Stimulated activated CD8-positive, alpha-beta memory T cell treated with anti-CD3 and anti-CD28 coated beads, Interleukin-4, amount 100 ng/mL, for 24 hours (primary cell): ENCODE measurements at regions not wholly inside any gene's neighbourhood (a gene's known extent, or its start where the extent isn't known, plus 50 kb on each side); places are given as distances from the start of the nearest gene placed in this dataset.

ENCODE experiments used
- DNase-seq: peaks from one replicate; pipeline ENCODE4 v3.0.0-alpha.2; 2020; ENCODE audit warnings: low read depth

GRCh38 chr15:93239591-93239990 is 150.6 kb upstream of the RGMA start:
- no peak for DNase-seq

DNA sequence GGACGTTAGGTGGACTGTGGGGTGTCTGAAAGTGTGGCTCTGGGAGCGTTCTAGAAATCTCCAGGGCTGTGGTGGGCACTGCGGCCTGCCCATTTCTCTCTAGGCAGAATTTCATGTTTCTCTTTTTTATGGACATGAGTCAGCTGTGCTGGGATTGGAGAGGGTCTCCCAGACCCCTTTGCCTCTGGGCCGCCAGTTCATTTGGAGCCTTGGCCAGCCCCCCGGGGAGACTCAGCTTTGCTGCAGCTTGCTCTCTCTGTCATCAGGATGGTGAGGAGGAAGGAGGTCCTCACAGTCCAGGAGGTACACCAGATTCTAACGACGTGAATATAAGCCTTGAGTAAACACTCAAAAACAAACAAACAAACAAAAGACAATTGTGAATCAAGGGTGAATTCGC is 149.6 kb upstream of the RGMA start:
- no peak for DNase-seq

GRCh38 chr15:93235926-93236780 is 147.1 kb upstream of the RGMA start:
- DNase-seq = no peak

- DNase-seq = no peak
These were observed 146.3 kb upstream of the RGMA start for GRCh38 chr15:93235269-93235668.

GRCh38 chr15:93233710-93234109 is 144.7 kb upstream of the RGMA start:
- DNase-seq = no peak

DNA sequence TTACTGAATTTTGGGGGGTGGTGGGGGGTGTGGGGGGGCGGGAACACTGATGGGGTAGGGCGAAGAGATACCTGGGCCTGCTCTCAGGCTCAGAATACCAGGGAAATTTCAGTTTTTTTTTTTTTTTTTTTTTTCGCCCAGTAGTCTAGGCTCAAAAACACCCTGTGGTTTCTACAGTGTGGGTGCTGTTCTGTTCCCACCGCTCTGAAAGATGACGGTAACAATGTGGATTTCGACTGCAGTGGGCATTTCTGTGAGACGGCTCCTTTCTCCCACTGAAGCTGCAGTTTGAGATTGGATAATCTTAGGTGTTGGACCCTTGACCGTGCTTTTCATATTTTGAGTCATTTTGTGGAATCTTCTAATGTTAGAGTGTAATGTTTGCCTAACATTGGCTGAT is 143.8 kb upstream of the RGMA start:
- DNase-seq = no peak

DNA sequence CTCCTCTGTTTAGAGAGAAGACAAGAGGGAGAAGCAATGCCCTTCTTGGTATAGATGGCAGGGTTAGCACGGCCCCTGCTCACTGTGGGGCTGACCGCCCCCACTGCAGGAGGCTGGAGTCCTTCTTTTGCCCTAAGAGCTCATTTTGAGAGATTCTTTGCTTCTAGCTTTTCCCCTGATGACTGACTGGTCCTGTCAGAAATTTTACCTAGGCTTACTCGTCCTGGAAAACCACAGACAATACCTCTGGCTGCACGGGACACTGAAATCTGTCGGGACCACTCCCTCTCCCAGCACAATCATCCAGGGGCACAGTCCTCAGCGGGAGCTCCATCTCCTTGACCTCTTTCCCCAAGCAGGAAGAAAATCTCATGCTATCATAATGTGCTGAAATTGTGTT is 143.0 kb upstream of the RGMA start:
- DNase-seq = no peak

DNA sequence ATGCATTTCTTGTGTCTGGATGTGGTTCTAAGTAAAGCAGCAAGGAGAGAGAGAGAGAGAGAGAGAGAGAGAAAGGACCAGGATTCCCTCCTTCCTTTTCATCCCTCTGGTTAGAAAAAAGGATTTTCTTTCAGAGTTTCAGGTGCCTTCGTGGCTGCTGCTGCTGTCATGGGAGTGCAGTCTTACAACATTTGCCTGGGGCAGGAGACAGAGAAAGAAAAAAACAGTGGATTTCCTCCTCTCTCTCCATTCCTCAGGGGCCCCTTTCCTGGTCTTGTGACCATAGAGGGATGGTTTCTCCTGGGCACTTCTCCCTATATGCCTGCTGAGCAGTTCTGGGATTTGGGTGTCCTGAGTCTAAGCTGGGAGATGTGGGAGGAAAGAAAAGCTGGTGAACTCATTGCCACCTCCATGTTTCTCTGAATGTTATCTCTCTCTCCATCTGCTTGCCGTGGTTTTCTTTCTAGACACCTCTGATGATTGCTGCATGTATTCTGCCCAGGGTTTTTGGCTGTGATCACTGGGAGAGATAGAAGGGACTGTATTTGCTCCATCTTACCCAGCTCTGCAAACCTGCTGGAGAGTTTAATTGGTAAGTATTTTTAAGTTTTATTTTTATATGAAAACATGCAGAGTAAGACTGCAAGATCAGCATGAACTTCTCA is 142.4 kb upstream of the RGMA start:
- no peak for DNase-seq

- no peak for DNase-seq
These were observed 139.5 kb upstream of the RGMA start for GRCh38 chr15:93228546-93228945.

GRCh38 chr15:93223803-93224202 is 134.8 kb upstream of the RGMA start:
- no peak for DNase-seq

- DNase-seq = no peak
These were observed 132.7 kb upstream of the RGMA start for GRCh38 chr15:93221759-93222158.

DNA sequence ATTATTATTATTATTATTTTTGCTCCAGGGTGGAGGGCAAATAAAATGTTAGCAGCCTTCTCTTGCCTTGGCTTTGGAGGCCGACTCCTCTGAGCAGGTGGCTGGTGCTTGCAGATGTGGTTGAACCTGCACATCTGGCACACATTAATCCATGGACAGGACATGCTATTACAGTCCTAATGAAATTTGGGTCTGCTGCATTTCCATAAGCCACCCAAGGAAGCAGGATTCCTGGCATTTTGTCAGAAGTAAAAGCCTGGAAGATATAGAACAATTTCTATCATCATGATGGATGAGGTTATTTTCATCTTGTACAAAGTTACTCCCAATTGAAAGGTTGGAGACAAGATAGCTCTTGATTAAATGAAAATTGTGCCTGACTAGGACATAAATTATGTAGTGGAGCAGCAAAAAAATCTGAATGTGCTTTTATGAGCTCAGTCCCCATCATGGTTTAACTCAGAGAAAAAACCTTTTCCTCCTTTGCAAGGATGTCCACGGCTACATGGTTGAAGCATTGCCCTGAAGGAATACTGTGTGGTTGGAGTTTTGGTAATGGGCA is 130.9 kb upstream of the RGMA start:
- no peak for DNase-seq

DNA sequence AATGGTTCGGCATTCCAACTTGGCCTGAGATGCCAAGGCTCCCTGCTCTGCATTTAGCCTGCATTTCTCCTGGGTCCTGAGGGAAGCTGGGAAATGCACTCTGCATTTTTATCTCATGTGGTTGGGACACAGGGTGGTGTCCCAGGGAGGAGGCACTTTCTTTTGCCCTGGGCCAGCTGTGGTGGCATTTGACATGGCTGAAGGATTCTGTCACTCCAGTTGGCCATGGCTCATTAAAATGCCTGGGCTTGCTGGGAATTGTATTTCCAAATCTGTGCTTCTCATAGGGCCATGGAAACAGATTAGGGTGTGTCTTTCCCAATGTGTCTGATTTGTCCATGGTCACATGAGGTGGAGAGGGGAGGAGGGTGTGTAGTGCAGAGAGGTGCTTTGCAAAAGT is 128.3 kb upstream of the RGMA start:
- no peak for DNase-seq

GRCh38 chr15:93214106-93214505 is 125.1 kb upstream of the RGMA start:
- no peak for DNase-seq

DNA sequence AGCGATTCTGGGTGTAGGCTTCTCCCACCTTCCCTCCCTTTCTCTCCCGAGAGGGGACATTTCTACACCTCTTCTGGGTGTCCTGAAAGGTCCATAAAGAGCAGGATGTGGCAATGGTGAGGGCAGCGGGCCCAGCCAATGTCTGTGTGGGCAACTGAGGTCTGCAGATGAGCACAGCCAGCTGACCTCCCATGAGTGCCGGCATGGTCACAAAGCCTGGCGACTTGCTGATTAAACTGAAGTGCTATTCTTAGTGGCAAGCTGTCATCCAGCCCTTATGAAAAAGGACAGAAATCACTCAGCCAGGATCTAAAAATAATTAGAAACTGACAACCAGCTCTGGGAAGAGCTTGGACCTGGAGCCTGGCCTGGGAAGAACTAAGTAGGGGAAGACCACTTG is 124.3 kb upstream of the RGMA start:
- DNase-seq = no peak

GRCh38 chr15:93212578-93212977 is 123.6 kb upstream of the RGMA start:
- DNase-seq = no peak

DNA sequence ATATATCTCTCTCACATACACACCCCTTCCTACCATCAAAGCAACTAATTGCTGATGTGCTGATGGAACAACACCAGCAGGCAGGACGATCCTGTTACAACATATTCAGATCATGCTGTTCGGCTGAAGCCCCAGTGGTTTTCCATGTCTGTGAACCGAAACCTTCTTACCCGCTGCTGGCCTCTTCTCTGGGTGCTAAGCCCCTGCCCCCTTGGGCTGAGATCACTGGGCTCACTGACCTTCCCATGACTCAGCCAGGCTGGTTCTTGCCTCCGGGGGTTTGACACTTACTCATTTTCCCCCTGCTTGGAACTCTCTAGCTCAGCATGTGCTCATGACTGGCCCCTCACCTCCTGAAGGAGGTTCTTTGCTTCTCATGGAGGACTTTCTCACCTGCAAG is 122.0 kb upstream of the RGMA start:
- DNase-seq = no peak

- DNase-seq = no peak
These were observed 120.9 kb upstream of the RGMA start for GRCh38 chr15:93209690-93210445.

DNA sequence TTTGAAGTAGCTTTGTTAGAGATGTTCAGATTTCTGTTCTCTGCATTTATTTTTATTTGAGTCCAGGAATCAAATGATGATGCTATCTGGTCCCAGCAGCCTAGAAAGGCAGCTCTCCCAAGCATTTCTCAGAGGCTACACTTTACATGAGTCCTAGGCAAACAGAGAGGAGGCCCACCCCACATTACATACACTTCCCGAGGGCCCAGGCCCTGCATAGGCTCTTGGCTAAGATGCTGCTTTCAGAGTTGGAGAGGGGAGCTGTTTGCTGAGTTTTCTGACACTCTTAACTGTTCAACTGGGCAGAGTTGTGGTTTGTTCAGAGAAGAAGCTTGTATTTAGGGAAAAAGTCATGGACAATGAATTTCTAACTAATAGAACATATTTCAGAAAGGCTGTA is 117.9 kb upstream of the RGMA start:
- no peak for DNase-seq

- DNase-seq = no peak
These were observed 116.4 kb upstream of the RGMA start for GRCh38 chr15:93205413-93205812.

- no peak for DNase-seq
These were observed 114.0 kb upstream of the RGMA start for GRCh38 chr15:93203036-93203435.

DNA sequence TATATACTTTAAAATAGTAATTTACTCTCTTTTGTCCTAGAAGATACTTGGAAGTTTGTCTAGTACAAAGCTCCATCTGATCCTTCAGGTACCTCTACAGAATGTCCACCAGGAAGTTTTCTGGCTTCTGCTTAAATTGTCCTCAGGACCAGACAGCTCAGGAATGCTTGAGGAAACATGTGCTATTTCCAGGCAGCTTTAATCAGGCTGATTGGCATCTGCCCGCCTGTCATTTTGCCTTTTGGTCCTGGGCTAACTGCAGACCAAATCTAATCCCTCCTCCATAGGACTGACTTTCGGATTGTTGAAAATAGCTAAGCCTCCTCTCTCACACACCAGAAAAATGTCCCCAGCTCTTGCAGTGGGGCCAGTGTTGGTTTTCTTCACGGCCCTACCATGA is 113.4 kb upstream of the RGMA start:
- DNase-seq = no peak

GRCh38 chr15:93201940-93202339 is 112.9 kb upstream of the RGMA start:
- no peak for DNase-seq
